Pulmonary artery endothelial cell (primary cell): ENCODE measurements at regions not wholly inside any gene's neighbourhood (a gene's known extent, or its start where the extent isn't known, plus 50 kb on each side); places are given as distances from the start of the nearest gene placed in this dataset.

ENCODE experiments used
- DNase-seq: peaks from one replicate; pipeline ENCODE4 v3.0.0-alpha.2; 2011; ENCODE audit warnings: low read depth, low spot score

- no peak for DNase-seq
Measured at GRCh38 chr12:125355614-125356013, 290.4 kb downstream of the AACS start.

DNA sequence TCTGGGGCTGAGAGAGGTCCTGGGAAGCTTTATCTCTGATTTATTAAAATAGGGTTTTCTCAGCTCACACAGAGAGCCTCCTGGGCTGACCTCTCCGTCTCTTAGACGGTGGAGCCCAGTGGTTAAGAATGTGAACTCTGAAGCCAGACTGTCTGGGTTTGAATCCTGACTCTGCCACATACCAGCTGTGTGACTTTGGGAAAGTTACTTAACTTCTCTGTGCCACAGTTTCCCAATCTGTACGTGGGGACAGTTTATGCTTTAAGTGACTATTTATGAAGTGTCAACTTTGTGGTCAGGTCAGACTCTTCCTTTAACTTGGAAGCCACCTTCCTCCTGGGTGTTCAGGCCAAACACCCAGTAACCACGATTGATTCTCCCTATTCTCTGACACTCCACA, 290.9 kb downstream of the AACS start:
- no peak for DNase-seq

- DNase-seq, result no peak
Measured at GRCh38 chr12:125357561-125357960, 292.3 kb downstream of the AACS start.

DNA sequence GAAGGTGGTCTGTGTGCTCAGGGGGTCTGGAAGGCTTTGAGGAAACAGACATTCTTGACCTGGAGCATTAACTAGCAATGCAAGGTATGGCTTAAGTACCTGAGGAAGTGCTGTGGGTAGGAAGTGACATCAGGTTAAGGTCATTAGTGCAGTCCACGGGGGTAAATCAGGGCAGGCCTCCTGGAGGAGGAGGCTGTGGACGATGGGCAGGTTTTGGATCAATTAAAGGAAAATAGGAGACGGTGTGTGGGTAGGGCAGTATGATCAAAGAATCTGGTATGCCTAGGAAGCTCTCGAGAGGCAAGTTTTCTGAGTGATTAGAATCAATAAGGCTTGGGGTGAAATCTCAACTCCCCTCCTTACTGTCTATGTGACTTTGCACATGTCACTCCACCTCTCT, 295.3 kb downstream of the AACS start:
- no peak for DNase-seq

- DNase-seq, result no peak
Measured at GRCh38 chr12:125371033-125371432, 305.8 kb downstream of the AACS start.

- no peak for DNase-seq
Measured at GRCh38 chr12:125372085-125372484, 306.9 kb downstream of the AACS start.

GRCh38 chr12:125373375-125373774, 308.1 kb downstream of the AACS start:
- DNase-seq, result no peak

DNA sequence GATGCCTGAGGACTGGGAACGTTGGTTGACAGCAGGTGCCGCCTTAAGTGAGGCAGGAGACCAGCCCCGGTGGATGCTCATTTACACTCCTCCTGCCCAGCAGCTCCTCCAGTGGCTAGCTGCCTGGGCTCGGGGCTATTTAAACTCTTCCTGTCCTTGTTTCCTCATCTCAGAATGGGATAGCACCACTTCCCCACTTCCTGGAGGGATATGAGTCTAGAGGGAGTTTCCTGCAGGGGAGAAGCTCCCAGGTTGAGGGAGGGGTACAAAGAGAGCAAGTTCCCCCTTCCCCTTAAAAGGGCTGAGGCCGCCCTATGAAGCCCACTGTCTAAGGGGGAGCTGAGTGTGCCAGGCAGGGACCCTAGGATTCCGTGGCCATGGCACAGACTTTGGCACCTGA, 311.2 kb downstream of the AACS start:
- no peak for DNase-seq

- DNase-seq, result no peak
Measured at GRCh38 chr12:125377093-125377492, 311.9 kb downstream of the AACS start.

DNA sequence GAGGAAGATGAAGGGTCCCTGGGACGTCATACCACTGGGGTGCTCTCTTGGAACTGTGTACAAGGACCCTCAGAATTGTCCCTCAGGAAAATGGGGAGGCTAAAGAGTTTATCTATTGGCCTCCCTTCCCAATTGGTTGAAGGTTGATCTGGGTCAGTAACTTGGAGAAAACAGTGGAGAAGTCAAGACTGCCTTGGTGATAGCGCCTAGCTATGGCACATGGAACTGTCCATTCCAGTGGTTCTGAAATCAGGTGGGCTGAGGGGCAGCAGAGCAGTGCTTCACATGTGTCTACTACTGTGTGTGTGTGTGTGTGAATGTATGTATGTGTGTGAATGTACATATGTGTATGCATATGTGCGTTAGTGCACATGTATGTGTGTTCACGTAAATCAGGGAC, 316.1 kb downstream of the AACS start:
- no peak for DNase-seq

DNA sequence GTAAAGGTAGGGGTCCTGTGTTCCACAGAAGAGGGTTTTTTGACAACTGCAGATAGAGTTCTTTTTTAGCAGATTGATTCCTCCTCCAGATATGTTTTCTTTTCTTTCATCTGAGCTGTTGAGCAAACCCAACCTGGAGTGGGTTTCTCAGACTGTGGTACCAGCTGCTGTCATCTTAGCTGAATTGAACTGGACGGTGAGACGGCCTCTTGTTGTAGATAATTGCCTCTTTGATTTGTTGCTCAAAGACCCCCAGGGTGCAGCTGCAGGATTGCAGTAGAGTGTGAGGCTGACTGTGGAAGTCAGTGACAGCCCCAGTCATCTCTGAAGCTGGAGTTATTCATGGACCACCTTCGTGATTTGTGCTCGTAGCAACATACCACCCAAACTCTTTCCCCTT, 317.7 kb downstream of the AACS start:
- no peak for DNase-seq

GRCh38 chr12:125386652-125387051, 321.4 kb downstream of the AACS start:
- DNase-seq, result no peak

DNA sequence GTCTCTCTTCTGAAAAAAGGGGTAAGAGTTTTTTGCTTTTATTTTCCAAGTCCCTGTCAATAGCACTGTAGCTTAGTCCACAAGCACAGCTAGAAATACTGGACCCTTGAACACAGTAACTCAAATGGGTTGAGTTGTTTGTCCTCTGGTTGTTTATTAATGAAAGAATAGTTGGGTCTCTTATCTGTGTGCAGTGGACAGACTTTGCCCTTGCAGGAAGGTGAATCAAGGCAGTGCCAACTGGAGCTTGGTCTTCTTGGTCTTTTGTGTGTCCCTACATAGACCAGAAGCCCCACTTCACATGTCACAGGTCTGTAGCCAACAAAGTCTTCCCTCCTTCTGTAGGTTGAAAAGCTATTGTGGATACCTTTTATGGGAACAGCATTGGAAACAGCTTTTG, 322.0 kb downstream of the AACS start:
- DNase-seq, result no peak

DNA sequence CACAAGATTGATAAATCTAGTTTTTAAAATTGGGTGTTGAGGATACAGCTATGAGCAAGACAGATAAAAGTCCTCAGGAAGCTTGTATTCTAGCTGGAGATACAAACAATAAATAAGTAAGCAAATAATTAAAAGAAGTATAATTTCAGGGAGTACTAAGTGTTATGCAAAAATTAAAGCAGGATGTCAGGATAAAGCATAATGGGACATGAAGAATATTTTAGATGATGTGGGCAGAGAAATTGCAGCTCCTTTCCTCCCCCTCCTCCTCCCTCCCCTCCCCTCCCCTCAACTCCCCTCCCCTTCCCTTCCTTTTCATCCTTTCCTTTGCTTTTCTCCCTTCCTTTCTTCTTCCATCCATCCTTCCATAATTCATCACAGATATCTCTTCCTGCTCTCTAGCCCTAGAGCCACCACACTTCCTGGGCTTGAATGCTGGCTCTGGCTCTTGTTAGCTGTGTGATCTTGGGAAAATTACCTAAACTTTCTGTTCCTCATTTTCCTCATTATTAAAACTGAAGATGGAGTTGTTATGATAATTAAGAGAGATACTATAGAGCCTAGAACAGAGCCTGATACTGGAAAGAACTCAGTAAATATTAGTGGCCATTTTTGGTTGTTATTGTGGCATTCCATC, 323.9 kb downstream of the AACS start:
- DNase-seq, result no peak

DNA sequence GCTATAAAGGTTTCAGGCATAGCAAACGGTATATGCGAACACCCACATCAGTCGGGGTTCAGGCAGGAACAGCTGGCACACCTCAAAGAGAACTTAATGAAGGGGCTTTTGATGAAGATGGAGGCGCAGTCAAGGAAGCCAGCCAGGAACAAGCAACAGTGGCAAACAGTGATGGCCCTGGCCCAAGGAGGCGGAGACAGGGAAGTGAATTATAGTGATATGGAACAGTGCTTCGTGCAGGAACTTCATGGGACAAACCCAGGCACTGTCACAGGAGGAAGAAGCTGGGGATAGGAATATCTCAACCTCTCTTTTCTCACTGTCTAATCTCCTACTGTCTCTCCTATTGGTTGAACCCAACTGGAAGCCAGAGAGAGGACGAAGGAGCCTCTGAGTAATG, 328.3 kb downstream of the AACS start:
- no peak for DNase-seq

DNA sequence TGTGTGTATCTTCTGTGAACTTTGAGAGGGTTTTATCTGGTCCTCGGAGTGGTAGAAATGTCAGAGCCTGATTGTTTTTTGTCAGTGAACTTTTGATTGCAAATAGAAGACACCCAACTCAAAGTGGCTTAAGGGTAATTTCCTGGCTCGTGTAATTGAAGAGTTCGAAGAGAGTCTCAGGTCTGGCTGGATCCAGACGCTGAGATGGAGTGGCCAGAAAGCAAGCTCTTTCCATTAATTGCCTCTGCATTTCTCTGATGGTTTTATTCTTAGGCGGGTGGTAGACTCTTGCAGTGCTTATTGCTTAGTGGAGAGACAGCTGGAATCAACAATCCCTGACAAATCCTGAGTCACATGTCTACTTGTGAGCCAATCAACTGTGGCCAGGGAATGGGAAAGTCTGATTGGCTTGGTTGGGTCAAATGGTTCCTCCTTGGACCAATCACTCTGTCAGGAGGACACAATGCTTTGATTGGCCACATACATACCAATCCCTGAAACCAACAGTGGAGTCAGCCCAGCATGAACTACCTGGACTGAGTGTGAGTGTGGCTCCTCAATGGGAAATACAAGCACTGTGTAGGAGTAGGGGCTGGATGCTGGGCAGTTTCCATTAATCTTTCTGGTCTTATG, 330.5 kb downstream of the AACS start:
- no peak for DNase-seq

DNA sequence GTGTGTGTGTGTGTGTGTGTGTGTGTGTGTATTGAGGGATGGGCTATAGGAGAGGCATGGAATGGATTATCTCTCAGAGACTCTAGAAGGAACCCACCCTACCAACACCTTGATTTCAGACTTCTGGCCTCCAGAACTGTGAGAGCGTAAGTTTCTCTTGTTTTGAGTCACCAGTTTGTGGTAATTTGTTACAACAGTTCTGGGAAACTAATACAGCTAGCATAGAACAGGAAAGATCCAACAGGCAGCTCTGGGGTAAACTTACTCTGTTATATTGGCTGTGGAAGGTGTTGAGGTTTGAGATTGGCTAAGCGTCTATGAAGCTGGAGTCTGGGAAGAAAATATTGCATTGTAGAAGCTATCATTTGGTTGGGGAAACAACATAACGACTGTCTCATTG, 334.3 kb downstream of the AACS start:
- no peak for DNase-seq

DNA sequence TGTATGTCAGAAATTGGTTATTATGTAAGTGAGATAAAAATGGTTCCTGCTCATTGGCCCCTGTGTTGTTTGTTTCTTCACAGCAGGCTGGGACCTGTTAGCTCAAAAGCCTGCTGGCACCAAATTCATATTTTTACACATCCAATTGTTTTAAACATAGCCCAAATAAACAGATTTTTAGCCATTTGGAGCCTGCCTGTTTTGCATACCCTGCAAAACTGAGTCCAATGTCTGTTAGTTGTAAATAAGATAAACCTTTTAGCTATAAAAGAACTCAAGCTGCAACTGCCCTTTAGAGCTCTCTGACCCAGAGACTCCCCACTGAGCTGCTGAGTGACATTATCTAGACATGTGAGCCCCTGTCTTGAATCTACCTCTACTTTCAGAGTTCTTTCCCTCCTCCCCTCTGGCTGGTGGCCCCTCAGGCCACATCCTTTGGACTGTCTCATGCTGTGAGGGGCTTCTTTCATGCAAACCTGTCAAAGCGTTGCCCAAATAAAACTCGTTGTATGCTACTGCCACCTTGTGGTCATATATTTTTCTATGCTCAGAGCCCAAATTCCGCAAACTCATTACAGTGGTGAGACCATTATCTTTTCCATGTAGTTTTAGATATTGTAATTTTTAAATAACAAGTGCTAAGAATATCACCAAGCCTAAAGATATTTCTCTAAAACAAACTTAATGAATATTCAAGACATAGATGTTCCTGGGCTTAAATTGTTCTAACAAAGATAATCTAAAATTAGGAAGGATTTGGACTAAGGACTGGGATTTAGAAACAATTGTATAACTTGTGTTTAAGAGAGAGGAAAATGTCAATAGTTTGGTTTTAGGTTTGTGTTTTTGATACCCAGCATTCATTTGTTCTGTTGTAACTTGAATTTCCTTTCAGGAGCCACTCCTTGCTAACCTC, 337.9 kb downstream of the AACS start:
- no peak for DNase-seq

DNA sequence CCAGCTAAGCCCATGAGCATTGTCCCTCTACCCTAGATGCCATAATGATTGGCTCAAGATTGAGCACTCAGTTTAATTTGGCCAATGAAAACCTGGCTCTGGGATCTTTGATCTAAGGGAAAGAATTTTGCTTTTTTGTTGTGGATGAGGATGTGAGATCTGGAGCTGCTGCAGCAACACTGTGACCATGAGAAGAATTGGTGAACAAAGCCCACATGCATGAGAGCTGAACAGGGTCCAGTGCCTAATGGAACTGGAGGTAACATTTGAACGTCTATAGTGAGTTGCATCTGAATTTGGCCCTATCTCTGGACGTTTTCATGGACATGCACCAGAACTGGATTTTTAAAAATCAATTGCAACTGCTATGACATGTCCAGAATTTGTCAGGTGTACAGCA, 338.6 kb downstream of the AACS start:
- no peak for DNase-seq

- DNase-seq, result no peak
Measured at GRCh38 chr12:125406131-125406530, 340.9 kb downstream of the AACS start.

DNA sequence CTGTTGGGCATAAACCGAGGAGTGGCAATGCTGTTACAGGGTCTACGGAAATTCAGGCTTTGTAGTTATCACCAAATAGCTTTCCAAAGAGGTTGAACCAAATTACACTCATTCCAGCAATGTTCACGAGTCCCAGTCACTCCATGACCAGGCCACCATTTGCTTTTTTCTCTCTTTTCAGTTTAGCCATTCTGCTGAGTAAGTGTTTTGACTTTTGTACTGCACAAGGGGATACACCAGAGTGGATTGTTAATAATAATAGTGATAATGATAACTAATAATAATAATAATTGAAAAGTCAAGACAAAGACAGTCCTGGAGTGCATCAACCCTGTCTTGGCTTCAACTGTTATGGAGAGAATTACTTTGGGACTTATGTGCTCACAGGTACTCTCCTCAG, 343.5 kb downstream of the AACS start:
- DNase-seq, result no peak

- no peak for DNase-seq
Measured at GRCh38 chr12:125412506-125412905, 347.3 kb downstream of the AACS start.

- DNase-seq, result no peak
Measured at GRCh38 chr12:125417446-125417845, 352.2 kb downstream of the AACS start.
